ENCODE measurements at regions not wholly inside any gene's neighbourhood (a gene's known extent, or its start where the extent isn't known, plus 50 kb on each side); places are given as distances from the start of the nearest gene placed in this dataset.

GRCh38 chr10:3914733-3915132, 129.7 kb upstream of the KLF6 start:
- DNase-seq: no peak

- no peak for DNase-seq
These were observed 126.9 kb upstream of the KLF6 start for GRCh38 chr10:3911713-3912442.

- no peak for DNase-seq
These were observed 126.2 kb upstream of the KLF6 start for GRCh38 chr10:3911241-3911640.

GRCh38 chr10:3909339-3909738, 124.3 kb upstream of the KLF6 start:
- no peak for DNase-seq

GRCh38 chr10:3908183-3908582, 123.2 kb upstream of the KLF6 start:
- DNase-seq: no peak

- DNase-seq: no peak
These were observed 122.5 kb upstream of the KLF6 start for GRCh38 chr10:3907514-3907913.

GRCh38 chr10:3906511-3907111, 121.6 kb upstream of the KLF6 start:
- no peak for DNase-seq

GRCh38 chr10:3904419-3904960, 119.5 kb upstream of the KLF6 start:
- no peak for DNase-seq

- no peak for DNase-seq
These were observed 117.9 kb upstream of the KLF6 start for GRCh38 chr10:3902809-3903410.

- peak in 1 of 51 donors; percentile 4 for DNase-seq
These were observed 117.2 kb upstream of the KLF6 start for GRCh38 chr10:3902054-3902808.

GRCh38 chr10:3901370-3901769, 116.4 kb upstream of the KLF6 start:
- no peak for DNase-seq

GRCh38 chr10:3900391-3900790, 115.4 kb upstream of the KLF6 start:
- DNase-seq: no peak

- no peak for DNase-seq
These were observed 113.8 kb upstream of the KLF6 start for GRCh38 chr10:3898821-3899220.

- no peak for DNase-seq
These were observed 112.1 kb upstream of the KLF6 start for GRCh38 chr10:3897156-3897555.

- no peak for DNase-seq
These were observed 111.2 kb upstream of the KLF6 start for GRCh38 chr10:3896161-3896560.

- no peak for DNase-seq
These were observed 110.1 kb upstream of the KLF6 start for GRCh38 chr10:3895045-3895631.

GRCh38 chr10:3893901-3894563, 109.0 kb upstream of the KLF6 start:
- DNase-seq: no peak

GRCh38 chr10:3892440-3893425, 107.7 kb upstream of the KLF6 start:
- DNase-seq: no peak

GRCh38 chr10:3891396-3891795, 106.4 kb upstream of the KLF6 start:
- no peak for DNase-seq
